Cardiac fibroblast (primary cell): ENCODE measurements at regions not wholly inside any gene's neighbourhood (a gene's known extent, or its start where the extent isn't known, plus 50 kb on each side); places are given as distances from the start of the nearest gene placed in this dataset.
"Not testable (repeated sequence)": the region's sequence is repeated elsewhere in the genome, so short reads cannot be mapped to it uniquely, and the experiment has no call there.

ENCODE experiments used
- DNase-seq, 2 donors: peaks; one replicate each; pipeline versions ENCODE4 v3.0.0 to v3.0.0-alpha.2; 2010; ENCODE audit warnings: low read depth in 2 of 2
- H3K4me3 ChIP-seq, 2 donors: replicated peaks in 1 of 2; 1 replicate in 1 of 2; 2 replicates in 1 of 2; pipeline ENCODE4 v1.5.1; 2011; ENCODE audit warnings: low read depth in 2 of 2, low read length in 2 of 2, mild to moderate bottlenecking in 2 of 2, moderate library complexity in 1 of 2
- CTCF ChIP-seq: IDR thresholded peaks from one replicate; pipeline ENCODE4 v1.5.1; 2011; ENCODE audit warnings: low read depth, mild to moderate bottlenecking, low read length, inconsistent platforms

- no peak for DNase-seq
- no peak overlapping the region for H3K4me3 ChIP-seq
- no peak for TF ChIP-seq CTCF
Measured at GRCh38 chr6:145277358-145278086, 457.8 kb downstream of the EPM2A start.

- H3K4me3 ChIP-seq: no peak overlapping the region
- no peak for TF ChIP-seq CTCF
- no peak for DNase-seq
Measured at GRCh38 chr6:145278163-145278807, 457.0 kb downstream of the EPM2A start.

- no peak for TF ChIP-seq CTCF
Measured at GRCh38 chr6:145279551-145279950, 455.8 kb downstream of the EPM2A start.

GRCh38 chr6:145279993-145280392, 455.3 kb downstream of the EPM2A start:
- TF ChIP-seq CTCF: no peak
- H3K4me3 ChIP-seq: no peak overlapping the region
- no peak for DNase-seq

More at GRCh38 chr6:145279551-145279950, 455.8 kb downstream of the EPM2A start:
- DNase-seq: no peak
- H3K4me3 ChIP-seq: no peak overlapping the region

GRCh38 chr6:145283209-145283608, 452.1 kb downstream of the EPM2A start:
- H3K4me3 ChIP-seq, DNase-seq: not testable (repeated sequence)

GRCh38 chr6:145283856-145284255, 451.5 kb downstream of the EPM2A start:
- no peak for TF ChIP-seq CTCF
- no peak overlapping the region for H3K4me3 ChIP-seq
- no peak for DNase-seq

GRCh38 chr6:145286916-145287315, 448.4 kb downstream of the EPM2A start:
- H3K4me3 ChIP-seq: no peak overlapping the region
- no peak for DNase-seq
- no peak for TF ChIP-seq CTCF
